Right kidney (tissue), 1 donor: ENCODE measurements at regions not wholly inside any gene's neighbourhood (a gene's known extent, or its start where the extent isn't known, plus 50 kb on each side); places are given as distances from the start of the nearest gene placed in this dataset.

ENCODE experiments used
- DNase-seq: peaks from one replicate; pipeline ENCODE4 v3.0.0-alpha.2; 2016

DNA sequence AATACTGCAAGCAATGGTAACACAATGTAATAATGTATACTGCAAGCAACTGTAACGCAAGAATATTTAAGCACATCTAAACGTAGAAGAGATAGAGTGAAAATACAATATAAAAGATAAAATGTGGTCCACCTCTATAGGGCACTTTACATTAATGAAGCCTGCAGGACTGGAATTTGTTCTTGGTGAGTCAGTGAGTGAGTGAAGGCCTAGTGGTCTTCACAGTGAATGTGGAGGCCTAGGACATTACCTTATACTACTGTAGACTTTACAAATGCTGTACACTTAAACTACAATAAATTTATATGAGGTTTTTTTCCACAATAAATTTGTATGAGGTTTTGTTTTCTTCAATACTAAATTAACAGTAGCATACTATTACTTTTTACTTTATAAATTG is 287.4 kb upstream of the SNX7 start:
- DNase-seq = no peak

DNA sequence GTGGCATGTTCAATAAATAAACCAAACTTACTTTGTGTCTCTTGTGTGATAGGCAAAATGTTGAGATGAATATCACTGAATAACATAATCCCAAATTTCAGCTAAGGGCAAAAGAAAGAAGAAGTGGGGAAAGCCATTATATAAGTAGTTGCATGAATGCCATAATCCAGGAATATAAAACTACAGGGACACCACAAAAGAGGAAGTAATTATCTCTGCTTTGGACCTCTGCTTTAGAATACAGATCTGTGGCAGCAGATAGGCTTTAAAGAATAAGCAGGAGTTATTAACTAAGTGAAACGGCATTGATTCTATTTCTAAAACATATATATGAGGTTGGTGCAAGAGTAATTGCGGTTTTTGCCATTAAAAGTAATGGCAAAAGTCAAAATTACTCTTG is 288.5 kb upstream of the SNX7 start:
- DNase-seq = no peak

DNA sequence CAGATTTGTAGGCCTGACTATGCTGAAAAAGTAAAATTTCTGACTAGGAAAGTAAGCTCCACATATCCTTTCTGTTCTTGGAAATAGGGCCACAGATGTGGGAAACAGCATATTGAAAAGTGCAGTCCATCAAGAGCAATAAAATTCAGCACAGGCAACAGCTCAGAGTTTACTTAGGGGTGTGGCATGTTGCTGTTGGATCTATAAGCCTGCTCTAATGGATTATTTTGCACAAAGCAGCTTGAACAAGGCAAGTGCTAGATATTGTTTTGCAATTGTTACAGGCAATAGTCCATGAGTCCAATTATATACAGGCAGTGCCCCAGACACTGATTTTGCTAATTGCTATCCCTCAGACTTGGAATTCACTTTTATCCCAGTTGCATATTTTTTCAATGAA is 289.8 kb upstream of the SNX7 start:
- no peak for DNase-seq

DNA sequence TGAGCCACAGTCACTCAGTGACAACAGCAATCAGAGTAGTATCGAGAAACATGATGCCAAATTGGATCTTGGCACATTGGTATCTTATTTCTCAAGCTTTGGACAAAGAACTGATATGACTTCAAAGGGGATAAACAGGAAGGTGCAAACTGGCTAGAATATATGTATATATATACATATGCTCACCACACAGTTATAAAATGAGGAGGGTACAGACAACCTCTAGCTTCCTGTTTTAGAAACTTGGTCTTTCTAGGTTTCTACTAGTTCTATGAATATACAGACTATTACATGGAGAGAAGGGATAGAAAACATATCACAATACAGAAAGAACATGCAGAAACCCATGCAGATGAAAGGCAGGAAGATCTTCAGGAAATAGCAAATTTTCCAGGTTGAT is 292.1 kb upstream of the SNX7 start:
- no peak for DNase-seq

DNA sequence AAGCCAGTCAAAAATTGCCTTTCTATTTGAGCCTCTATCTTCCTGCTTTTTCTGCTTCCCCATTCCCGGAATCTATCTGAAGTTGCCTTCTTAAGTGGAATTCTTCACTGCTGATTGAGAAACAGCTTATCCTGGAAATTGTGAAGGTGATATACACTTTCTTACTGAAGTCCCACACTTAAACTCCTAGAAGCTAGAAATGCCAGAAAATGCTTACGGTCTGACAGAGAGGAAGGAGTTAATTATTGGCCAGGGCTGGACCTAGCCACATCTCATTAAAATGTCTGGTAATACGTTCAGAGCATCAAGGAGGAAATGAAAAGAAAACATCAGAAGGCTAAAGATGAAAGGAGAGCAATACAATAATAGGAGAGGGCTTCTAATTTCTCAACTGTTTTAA is 292.5 kb upstream of the SNX7 start:
- no peak for DNase-seq

DNA sequence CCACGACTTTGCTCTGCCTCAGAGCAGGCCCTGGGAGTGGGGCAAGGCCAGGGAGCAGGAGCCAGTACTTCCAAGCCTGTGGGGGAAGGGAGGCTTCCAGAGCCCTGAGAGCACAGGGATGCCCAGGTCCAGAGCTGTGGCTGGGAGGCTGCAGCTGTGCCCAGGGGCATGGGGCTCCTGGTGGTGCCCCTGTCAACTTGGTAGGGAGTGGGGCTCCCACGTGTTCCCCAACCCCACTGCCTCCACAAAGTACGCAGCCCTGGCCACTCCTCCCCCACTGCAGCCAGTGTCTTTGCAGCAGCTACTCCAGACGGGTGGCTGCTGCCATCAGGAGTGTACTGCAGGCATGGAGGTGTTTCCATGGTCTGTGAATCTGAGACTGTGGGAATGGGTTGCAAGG is 294.1 kb upstream of the SNX7 start:
- no peak for DNase-seq

DNA sequence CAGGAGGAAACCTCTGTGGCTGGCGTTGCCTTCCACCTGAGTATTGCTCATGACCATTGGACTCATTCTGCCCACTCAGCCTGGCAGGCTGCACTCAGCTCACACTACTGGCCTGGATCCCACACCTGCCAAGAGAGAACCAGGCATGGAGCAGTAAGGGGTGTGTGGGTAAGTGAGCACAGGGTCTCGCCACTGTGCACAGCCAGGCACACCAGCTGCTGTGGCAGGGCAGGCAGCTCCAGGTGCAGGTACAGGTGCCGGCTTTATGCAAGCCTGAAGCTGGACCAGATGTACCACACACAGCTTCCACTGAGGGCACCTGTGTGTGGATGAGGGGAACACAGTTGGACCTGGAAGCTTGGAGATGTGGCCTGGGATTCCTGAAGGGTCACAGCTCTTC is 295.2 kb upstream of the SNX7 start:
- DNase-seq = no peak

DNA sequence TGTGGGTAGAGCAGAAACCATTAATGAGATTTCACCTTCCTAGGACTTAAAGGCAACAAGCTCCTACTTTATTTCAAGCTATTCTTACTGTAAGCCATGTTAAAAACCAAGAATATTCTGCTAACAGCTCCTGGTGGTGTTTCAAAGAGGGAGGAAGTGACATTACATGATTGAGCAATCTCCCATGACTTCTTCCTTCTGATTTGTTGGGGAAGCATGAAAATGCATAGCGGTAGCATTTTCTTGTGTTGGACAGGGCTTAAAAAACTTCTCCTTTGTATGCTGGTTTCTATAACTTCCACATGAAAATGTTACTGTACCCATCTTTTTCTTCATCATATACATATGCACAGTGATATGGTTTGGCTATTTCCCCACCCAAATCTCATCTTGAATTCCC is 297.0 kb upstream of the SNX7 start:
- DNase-seq = no peak

DNA sequence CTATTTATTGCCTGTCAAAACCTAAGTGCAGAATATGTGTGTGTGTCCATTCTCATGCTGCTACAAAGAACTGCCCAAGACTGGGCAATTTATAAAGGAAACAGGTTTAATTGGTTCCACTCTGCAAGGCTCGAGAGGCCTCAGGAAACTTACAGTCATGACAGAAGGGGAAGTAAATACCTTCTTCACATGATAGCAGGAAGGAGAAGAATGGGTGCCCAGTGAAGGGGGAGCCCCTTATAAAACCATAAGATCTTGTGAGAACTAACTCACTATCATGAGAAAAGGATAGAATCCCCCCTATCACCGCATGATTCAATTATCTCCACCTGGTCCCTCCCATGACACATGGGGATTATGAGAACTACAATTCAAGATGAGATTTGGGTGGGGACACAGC is 300.7 kb upstream of the SNX7 start:
- no peak for DNase-seq

DNA sequence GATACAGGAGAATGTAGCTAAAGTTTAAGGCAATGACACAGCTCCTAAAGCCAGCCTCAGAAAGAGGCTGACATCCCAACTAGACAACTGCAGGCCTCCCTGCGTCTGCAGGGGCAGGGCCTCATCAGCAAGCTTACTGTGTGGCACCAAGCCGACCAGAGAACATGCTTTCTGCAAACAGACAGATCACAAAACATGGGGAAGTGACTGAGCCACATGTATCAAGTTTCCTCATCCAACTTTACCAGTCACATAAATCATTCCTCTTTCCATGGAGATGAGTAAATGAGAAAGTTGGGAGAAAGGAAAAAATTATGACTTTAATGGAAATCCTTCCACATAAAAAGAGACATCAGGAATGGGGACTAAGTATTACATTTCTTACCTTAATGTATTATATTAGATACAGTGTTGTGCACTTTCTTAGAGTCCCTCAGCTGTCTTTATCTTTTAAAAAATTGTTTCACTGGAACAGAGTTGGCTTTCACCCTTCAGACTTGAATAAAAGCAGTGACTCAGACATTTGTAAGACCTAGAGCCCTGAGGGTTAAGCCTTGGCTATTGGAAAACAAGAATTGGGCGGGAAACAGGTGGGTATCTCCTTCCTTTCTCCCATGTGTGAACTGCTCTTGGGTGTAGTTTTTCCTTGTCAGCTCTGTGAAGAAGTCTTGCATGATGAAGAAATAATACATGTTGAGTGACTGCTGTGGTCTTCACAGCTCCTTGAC is 305.7 kb upstream of the SNX7 start:
- no peak for DNase-seq

DNA sequence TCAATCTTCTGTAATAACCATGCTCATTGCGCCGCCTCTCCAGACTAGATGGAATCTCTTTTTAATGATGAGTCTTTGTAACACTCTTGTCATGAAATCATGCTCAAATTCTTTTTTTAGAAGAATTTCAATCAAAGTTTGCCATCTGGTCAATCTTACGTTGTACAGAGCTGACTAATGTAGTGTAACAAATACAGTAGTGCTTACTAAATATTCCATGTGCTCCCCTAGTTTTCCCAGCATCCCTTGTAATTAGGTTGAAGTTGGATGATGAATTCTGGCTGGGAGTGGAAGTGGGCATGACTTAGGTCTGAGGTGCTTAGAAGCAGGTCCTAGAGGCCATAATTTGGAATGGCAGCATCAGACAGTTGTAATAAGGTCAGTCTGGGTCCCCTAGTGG is 309.1 kb upstream of the SNX7 start:
- DNase-seq = no peak

DNA sequence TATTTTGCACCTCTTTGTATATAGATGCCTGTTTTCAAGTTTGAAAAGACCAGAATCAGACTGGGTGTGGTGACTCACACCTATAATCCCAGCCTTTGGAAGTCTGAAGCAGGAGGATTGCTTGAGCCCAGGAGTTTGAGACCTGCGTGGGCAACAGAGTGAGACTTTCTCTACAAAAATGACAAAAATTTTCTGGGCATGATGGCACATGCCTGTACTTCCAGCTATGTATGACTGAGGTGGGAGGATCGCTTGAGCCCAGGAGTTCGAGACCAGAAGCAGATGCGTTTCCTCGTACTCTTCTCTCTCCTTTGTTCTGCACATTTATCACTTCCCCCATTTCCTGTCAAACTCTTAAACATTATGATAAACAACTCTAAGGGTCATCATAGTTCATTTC is 310.0 kb upstream of the SNX7 start:
- no peak for DNase-seq

DNA sequence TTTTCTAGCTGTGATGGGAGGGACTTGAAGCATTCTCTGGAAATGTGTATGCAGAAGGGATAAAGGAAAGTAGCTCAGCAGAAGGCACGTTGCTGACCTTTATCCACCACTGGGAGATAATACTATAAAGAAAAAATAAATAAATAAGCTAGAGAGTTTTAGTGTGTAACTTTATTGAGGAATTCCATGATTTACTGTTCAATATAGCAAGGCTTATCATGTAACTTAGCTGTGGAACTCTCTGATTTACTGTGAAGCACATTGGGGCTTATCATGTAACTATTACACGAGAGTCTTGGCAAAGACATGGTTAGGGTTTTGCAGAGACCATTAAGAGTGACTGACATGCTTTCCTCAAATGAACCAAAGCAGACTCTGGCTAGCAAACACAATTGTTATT is 316.1 kb upstream of the SNX7 start:
- no peak for DNase-seq

DNA sequence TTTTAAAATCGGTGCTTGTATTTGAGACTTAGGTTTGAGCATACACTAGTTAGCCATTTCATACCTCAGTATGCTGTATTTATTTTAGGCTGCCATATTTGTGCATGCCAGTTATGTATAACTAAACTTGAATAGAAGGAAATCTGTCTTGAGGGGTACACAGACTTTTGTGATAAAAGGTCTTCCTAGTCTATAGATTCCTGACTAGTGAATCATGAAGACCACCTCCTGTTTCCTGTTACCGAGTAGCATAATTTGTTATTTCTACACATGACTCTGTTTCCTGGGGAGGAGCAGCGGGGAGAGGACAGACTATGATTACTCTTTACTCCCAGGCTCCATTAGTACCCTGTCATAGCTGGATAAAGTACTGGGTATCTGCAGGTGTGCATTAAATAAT is 316.8 kb upstream of the SNX7 start:
- DNase-seq = no peak

DNA sequence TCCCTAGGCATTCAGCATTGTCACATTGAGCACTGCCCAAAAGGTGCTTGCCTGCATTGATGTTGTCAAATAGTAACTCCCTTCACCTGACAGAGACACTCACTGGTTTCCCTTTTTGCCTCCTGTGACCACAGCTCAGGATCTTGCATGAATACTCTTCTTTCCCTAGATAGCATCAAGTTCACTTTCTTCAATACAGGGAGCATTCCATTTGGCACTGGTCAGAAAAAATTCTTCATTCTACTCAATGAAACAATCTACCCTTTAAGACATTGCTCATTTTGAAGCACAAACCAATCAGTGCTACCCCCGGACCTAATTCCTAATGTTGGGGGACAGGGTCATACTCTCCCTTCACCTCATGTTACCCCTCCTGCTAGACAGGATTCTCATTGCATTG is 319.0 kb upstream of the SNX7 start:
- no peak for DNase-seq

DNA sequence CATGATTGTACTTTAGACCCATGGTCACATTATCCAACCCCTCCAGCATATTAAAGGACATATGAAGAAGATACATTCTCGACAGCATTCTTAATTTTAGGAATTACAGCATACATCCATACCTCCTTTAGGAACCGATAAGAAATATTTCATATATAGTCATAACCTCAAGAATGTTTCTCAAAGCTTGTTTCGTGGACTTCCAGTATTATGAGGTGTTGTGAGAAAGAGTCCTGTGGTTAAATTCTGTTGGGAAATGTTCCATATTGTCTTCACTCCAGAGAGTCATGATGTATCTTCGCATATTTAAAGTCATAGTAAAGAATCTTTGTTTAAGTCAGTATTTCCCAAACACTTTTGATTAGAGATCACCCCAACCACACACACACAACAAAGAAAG is 321.0 kb upstream of the SNX7 start:
- DNase-seq = no peak

DNA sequence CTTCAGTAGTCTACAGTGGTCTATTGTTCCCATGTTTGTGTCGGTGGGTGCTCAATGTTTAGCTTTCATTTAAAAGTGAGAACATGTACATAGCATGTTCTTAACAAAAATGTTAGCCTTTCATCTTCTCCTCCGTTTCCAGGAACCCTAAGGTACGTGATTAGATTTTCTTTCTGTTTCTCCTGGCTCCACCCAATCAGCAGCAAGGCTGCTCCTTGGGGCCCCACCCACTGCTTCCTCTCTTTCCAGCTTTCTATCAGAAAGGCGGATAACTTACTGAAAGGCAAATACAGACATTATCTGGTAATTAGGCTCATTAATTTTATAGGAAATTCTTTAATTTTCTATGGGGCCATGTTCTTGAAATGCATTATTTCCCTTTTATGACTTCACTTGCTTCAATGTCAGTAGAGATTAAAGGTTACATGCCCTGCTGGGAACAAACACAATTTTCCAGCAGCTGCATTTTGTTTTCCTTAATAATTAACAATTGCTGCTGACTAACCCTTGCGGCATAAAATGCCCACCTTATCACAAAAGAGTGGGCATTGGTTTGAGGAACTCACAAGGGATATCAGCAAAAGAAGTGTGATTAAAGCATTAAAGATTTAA is 324.9 kb upstream of the SNX7 start:
- peak; percentile 11 for DNase-seq

DNA sequence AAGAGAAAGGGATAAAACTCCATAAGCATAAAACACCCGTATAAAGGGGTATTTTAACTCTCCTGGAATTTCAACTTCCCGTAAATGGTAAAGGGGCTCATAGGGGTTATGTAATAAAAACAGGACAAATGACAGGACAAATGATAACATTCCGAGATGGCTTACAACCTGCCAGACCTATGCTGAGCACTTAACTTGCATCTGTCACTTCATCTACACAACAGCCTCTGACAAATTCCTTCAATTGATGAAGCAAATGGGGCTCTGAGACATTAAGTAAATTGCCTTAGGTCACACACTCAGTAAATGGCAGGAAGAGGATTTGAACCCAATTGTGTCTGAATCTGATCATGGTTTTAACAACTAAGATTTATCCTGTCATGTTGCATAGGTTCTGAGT is 327.6 kb upstream of the SNX7 start:
- no peak for DNase-seq

DNA sequence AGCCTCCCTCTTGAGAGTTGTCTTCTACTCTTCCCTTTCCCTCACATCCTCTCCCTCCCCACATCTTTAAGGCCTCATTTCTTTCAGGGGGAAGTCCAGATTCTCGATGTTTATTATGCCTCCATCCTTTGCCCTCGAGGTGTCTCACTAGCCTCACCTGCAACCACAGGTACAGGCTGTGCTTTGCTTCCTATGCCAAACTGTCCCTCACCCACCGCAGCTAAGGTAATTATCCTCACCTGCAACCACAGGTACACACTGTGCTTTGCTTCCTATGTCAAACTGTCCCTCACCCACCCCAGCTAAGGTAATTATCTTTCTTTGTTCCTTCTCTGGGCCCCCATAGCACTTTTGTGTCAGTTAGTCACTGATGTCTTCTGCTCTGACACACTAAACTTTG is 328.1 kb upstream of the SNX7 start:
- no peak for DNase-seq

DNA sequence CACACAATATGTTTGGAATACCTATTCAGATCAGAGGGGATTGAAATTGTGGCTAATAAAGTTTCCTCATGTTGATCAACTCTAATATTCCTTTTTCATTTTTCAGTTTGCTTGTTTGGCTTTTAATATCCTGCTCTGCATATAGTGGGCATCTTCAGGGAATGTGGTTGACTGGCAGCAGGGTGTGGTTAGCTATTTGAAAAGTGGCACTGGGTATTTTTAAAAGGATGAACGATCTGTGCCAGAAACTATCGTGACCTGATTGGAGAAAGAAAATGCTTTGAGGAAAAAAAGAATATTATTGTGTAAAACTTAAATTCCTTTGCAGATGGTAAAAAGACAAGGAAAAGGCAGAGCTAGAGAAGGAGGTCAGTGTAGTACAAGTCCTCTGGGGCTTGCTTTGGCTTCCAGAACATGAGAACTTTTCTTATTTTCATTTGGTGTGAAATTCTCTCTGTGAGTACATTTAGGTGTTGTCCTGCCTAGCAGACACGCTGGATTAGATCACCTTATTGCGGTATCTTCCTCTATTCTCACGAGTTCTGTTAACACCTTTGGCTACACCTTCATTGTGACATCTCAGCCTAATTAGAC is 329.7 kb upstream of the SNX7 start:
- DNase-seq = no peak

DNA sequence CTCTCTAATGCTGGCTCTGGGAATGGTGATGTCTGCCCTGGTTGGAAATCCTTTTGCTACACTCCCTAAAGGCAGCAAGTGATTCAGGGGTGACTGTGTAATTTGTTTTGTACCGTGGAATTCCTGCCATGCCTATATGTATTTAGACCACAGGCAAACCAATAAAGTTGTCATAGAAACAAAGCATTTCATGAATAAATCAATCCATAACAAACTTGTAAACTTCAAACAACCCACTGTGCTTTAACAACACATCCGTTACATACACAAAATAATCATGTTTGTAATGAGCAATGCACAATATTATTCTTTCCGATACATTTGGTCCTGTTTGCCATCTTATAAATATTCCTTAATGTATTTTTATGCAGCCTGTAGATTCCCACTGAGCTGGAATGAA is 330.3 kb upstream of the SNX7 start:
- DNase-seq = no peak

DNA sequence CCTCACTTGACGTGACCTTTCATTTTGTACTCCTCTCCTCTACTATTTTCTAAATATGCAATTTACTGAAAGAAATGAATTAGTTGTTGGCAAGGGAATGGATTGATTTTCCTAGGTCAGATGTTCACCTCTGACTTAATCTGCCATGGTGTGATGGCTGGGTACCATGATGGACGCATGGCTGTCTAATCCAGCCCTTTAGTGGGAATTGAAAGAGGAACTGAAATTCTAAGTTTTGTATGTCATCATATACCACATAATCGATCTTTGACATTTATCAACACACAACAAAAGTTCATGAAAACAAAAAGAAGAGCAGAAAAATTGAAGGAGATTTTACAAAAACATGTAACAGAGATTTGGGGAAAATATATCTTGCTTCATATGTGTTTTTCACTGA is 331.3 kb upstream of the SNX7 start:
- no peak for DNase-seq

DNA sequence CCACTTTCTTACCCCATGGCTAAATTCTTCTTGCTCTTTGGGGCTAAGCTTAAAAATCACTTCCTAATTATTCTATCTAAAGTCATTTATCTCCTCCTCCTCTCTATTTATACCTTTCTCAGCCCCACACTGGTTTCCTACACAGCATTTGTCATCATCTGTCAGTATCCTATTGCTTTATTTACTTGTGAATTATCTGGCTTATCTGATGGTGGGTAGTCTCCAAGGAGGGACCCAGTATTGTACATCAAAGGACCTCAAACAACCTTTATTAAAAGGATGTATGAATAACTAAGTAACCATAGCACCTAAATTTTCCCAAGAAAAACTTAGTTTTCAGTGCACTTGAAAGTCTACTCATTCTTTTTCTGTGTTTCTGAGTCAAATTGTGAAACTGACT is 332.7 kb upstream of the SNX7 start:
- no peak for DNase-seq

DNA sequence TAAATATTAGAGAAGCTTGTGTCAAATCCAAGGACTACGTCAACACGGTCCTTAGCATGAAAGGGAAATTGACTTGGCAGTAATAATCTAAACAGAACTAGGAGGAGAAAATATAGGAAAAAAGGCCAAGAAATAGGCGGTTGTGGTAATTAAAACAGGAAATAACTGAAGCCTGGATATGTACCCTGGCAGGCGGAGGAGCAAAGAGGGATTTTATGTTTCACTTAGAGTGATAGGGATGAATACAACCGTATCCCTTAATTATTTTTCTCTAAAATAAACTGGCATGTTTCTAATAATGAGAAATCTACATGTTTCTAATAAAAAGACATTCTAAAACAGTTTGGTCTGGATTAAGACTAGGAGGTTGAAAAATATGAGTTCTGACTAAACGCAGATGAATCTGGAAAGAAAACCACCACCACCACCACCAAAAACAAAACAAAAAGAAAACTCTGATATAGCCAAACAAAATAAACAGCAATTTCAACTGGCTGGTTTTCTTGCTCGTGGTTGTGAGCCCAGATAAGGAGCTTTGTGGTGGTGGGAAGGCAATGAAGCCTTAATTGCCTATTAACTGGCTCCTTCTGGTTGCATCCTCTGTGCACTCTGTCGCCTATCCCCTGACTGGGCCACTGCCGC is 334.2 kb upstream of the SNX7 start:
- DNase-seq = no peak
